ENCODE measurements at regions not wholly inside any gene's neighbourhood (a gene's known extent, or its start where the extent isn't known, plus 50 kb on each side); places are given as distances from the start of the nearest gene placed in this dataset.

- no peak for DNase-seq
Measured at GRCh38 chr16:51953286-51953985, 593.5 kb downstream of the TOX3 start.

- DNase-seq, result no peak
Measured at GRCh38 chr16:51952500-51952899, 594.4 kb downstream of the TOX3 start.

GRCh38 chr16:51951668-51952298 is 595.2 kb downstream of the TOX3 start:
- no peak for DNase-seq

GRCh38 chr16:51950118-51950780 is 596.7 kb downstream of the TOX3 start:
- no peak for DNase-seq

- peak; percentile 35 for DNase-seq
Measured at GRCh38 chr16:51949282-51949681, 597.7 kb downstream of the TOX3 start.

GRCh38 chr16:51941412-51941811 is 605.5 kb downstream of the TOX3 start:
- no peak for DNase-seq

GRCh38 chr16:51940183-51940582 is 606.8 kb downstream of the TOX3 start:
- no peak for DNase-seq

GRCh38 chr16:51939378-51939871 is 607.5 kb downstream of the TOX3 start:
- peak; percentile 84 for DNase-seq

- no peak for DNase-seq
Measured at GRCh38 chr16:51938861-51939260, 608.1 kb downstream of the TOX3 start.

- no peak for DNase-seq
Measured at GRCh38 chr16:51937771-51938170, 609.2 kb downstream of the TOX3 start.

GRCh38 chr16:51936846-51937245 is 610.1 kb downstream of the TOX3 start:
- no peak for DNase-seq

GRCh38 chr16:51932317-51932716 is 614.6 kb downstream of the TOX3 start:
- DNase-seq, result no peak

GRCh38 chr16:51931653-51932052 is 615.3 kb downstream of the TOX3 start:
- no peak for DNase-seq

- DNase-seq, result no peak
Measured at GRCh38 chr16:51924744-51925143, 622.2 kb downstream of the TOX3 start.

- DNase-seq, result no peak
Measured at GRCh38 chr16:51922476-51922875, 624.5 kb downstream of the TOX3 start.

- DNase-seq, result no peak
Measured at GRCh38 chr16:51919736-51920135, 627.2 kb downstream of the TOX3 start.

GRCh38 chr16:51916814-51917213 is 630.1 kb downstream of the TOX3 start:
- DNase-seq, result no peak

GRCh38 chr16:51916231-51916630 is 630.7 kb downstream of the TOX3 start:
- DNase-seq, result no peak

GRCh38 chr16:51907680-51908079 is 639.3 kb downstream of the TOX3 start:
- DNase-seq, result no peak

GRCh38 chr16:51900221-51900780 is 646.6 kb downstream of the TOX3 start:
- no peak for DNase-seq

GRCh38 chr16:51898872-51899271 is 648.1 kb downstream of the TOX3 start:
- DNase-seq, result no peak

- no peak for DNase-seq
Measured at GRCh38 chr16:51896013-51896412, 650.9 kb downstream of the TOX3 start.

GRCh38 chr16:51892293-51893007 is 654.5 kb downstream of the TOX3 start:
- DNase-seq, result no peak

All from eye (tissue), 1 donor.